ENCODE measurements at regions not wholly inside any gene's neighbourhood (a gene's known extent, or its start where the extent isn't known, plus 50 kb on each side); places are given as distances from the start of the nearest gene placed in this dataset.

- Histone ChIP-seq H3K4me2 (ENCODE audit: low read depth, low read length, poor library complexity, severe bottlenecking) (no peak overlapping the region), H3K27ac (ENCODE audit: low read depth, low read length) (no peak overlapping the region), H4K20me1 (ENCODE audit: low read depth, low read length) (no peaks in the 10 kb centered on the region), H3K27me3 (ENCODE audit: low read length) (no peaks in the 10 kb centered on the region), H3K9ac (ENCODE audit: low read length) (no peak overlapping the region), H3F3A (ENCODE audit: insufficient read depth) (no peaks in the 10 kb centered on the region), H3K79me2 (ENCODE audit: insufficient read depth, low read length) (no peaks in the 10 kb centered on the region), H3K9me3 (ENCODE audit: insufficient read depth, low read length) (no peaks in the 10 kb centered on the region), H3K9me2 (replicated peaks; ENCODE audit: insufficient read depth, low read length) (no peaks in the 10 kb centered on the region), H2AFZ (ENCODE audit: low read depth, low read length, severe bottlenecking) (no peak overlapping the region), H3K4me3 (ENCODE audit: insufficient read depth, low read length, poor library complexity, severe bottlenecking) (no peak overlapping the region), H3K36me3 (ENCODE audit: low read length) (no peaks in the 10 kb centered on the region)
- TF ChIP-seq CTCF (IDR thresholded peaks at IDR 0.05; ENCODE audit: insufficient read depth, low read length, poor library complexity, severe bottlenecking) (no peak), EZH2phosphoT487 (conservative IDR thresholded peaks at IDR 0.05; ENCODE audit: low read length) (no peak)
These were observed 299.0 kb upstream of the DDHD1 start for GRCh38 chr14:53452005-53452673.

GRCh38 chr14:53450871-53451270 lies 297.7 kb upstream of the DDHD1 start:
- H2AFZ ChIP-seq (ENCODE audit: low read depth, low read length, severe bottlenecking): no peak overlapping the region
- no peaks in the 10 kb centered on the region for H3K9me3 ChIP-seq (ENCODE audit: insufficient read depth, low read length)
- H3F3A ChIP-seq (ENCODE audit: insufficient read depth): no peaks in the 10 kb centered on the region
- no peaks in the 10 kb centered on the region for H3K27me3 ChIP-seq (ENCODE audit: low read length)
- TF ChIP-seq CTCF (IDR thresholded peaks at IDR 0.05; ENCODE audit: insufficient read depth, low read length, poor library complexity, severe bottlenecking) (no peak), EZH2phosphoT487 (conservative IDR thresholded peaks at IDR 0.05; ENCODE audit: low read length) (no peak)
- no peaks in the 10 kb centered on the region for H4K20me1 ChIP-seq (ENCODE audit: low read depth, low read length)
- no peak overlapping the region for H3K4me3 ChIP-seq (ENCODE audit: insufficient read depth, low read length, poor library complexity, severe bottlenecking)
- H3K27ac ChIP-seq (ENCODE audit: low read depth, low read length): no peak overlapping the region
- H3K36me3 ChIP-seq (ENCODE audit: low read length): no peaks in the 10 kb centered on the region
- H3K9me2 ChIP-seq (replicated peaks; ENCODE audit: insufficient read depth, low read length): no peaks in the 10 kb centered on the region
- H3K79me2 ChIP-seq (ENCODE audit: insufficient read depth, low read length): no peaks in the 10 kb centered on the region
- no peak overlapping the region for H3K4me2 ChIP-seq (ENCODE audit: low read depth, low read length, poor library complexity, severe bottlenecking)
- no peak overlapping the region for H3K9ac ChIP-seq (ENCODE audit: low read length)

DNA sequence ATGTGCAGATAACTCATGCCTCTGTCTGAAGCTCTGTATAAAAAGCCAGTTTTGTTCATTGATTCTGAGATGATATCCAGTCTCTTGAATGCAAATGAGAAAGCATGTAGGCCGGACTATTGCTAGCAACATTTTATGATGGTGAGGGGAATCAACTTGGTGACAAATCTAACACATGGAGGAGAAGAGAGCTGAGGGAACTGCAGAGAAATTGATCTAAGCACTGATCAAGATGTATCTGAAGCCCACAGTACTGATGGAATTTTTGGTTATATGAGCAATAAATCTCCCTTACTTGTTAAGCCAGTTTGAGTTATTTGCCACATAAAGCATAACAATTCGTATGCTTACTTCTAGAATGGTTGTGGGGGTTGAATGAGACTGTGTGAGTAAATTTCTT lies 295.6 kb upstream of the DDHD1 start:
- H3K9me2 ChIP-seq (replicated peaks; ENCODE audit: insufficient read depth, low read length): no peaks in the 10 kb centered on the region
- H3K9me3 ChIP-seq (ENCODE audit: insufficient read depth, low read length): no peaks in the 10 kb centered on the region
- H4K20me1 ChIP-seq (ENCODE audit: low read depth, low read length): no peaks in the 10 kb centered on the region
- no peaks in the 10 kb centered on the region for H3K36me3 ChIP-seq (ENCODE audit: low read length)
- H3K4me3 ChIP-seq (ENCODE audit: insufficient read depth, low read length, poor library complexity, severe bottlenecking): no peak overlapping the region
- H2AFZ ChIP-seq (ENCODE audit: low read depth, low read length, severe bottlenecking): no peak overlapping the region
- H3K27ac ChIP-seq (ENCODE audit: low read depth, low read length): no peak overlapping the region
- no peaks in the 10 kb centered on the region for H3K79me2 ChIP-seq (ENCODE audit: insufficient read depth, low read length)
- no peak overlapping the region for H3K9ac ChIP-seq (ENCODE audit: low read length)
- TF ChIP-seq EZH2phosphoT487 (conservative IDR thresholded peaks at IDR 0.05; ENCODE audit: low read length) (no peak), CTCF (IDR thresholded peaks at IDR 0.05; ENCODE audit: insufficient read depth, low read length, poor library complexity, severe bottlenecking) (no peak)
- no peaks in the 10 kb centered on the region for H3F3A ChIP-seq (ENCODE audit: insufficient read depth)
- H3K27me3 ChIP-seq (ENCODE audit: low read length): no peaks in the 10 kb centered on the region
- no peak overlapping the region for H3K4me2 ChIP-seq (ENCODE audit: low read depth, low read length, poor library complexity, severe bottlenecking)

All from SU-DHL-6 (cell line).